HFFc6 (cell line): ENCODE measurements at regions not wholly inside any gene's neighbourhood (a gene's known extent, or its start where the extent isn't known, plus 50 kb on each side); places are given as distances from the start of the nearest gene placed in this dataset.

Source experiments
- DNase-seq: peaks from one replicate; pipeline ENCODE4 v3.0.0-alpha.2; 2018
- H3K27ac Mint-ChIP-seq: 2 replicates; pipeline ENCODE4 v1.8.0; 2020; ENCODE audit warnings: mild to moderate bottlenecking, mixed read lengths
- H3K27me3 Mint-ChIP-seq: 2 replicates; pipeline ENCODE4 v1.8.0; 2021; ENCODE audit warnings: mild to moderate bottlenecking, moderate library complexity, mixed read lengths; ENCODE audit not compliant: insufficient read depth
- H3K36me3 Mint-ChIP-seq: 2 replicates; pipeline ENCODE4 v1.8.0; 2021; ENCODE audit warnings: low read depth, mixed read lengths
- H3K4me1 Mint-ChIP-seq: 2 replicates; pipeline ENCODE4 v1.8.0; 2020; ENCODE audit warnings: low read depth, mixed read lengths
- H3K4me3 Mint-ChIP-seq: 2 replicates; pipeline ENCODE4 v1.8.0; 2020; ENCODE audit warnings: mild to moderate bottlenecking, moderate library complexity, mixed read lengths
- H3K9me3 Mint-ChIP-seq: 2 replicates; pipeline ENCODE4 v1.8.0; 2020; ENCODE audit warnings: mild to moderate bottlenecking, mixed read lengths
- CTCF ChIP-seq: fragments of 200-600 bp; sonication (generic); IDR thresholded peaks from 2 replicates; pipeline ENCODE4 v1.5.0; 2021; ENCODE audit warnings: antibody characterized with exemption, mild to moderate bottlenecking

GRCh38 chr4:141427726-141428296 lies 207.1 kb downstream of the ZNF330 start:
- DNase-seq: no peak
- Mint-ChIP-seq H3K27me3 (no peaks in the 10 kb centered on the region; the same call in 1 of the 2 replicates), H3K9me3 (no peaks in the 10 kb centered on the region), H3K4me3 (no peak overlapping the region), H3K36me3 (no peaks in the 10 kb centered on the region), H3K27ac (no peak overlapping the region), H3K4me1 (peaks cover 40% of the 10 kb centered on the region)
- no peak for TF ChIP-seq CTCF

GRCh38 chr4:141429933-141430332 lies 206.4 kb upstream of the IL15 start:
- Mint-ChIP-seq H3K4me3 (no peak overlapping the region), H3K4me1 (peaks cover 46% of the 10 kb centered on the region), H3K27me3 (no peaks in the 10 kb centered on the region; the same call in 1 of the 2 replicates), H3K36me3 (no peaks in the 10 kb centered on the region), H3K27ac (no peak overlapping the region), H3K9me3 (no peaks in the 10 kb centered on the region)
- no peak for TF ChIP-seq CTCF
- no peak for DNase-seq

- Mint-ChIP-seq H3K4me3 (no peak overlapping the region), H3K4me1 (peaks cover 48% of the 10 kb centered on the region), H3K27me3 (no peaks in the 10 kb centered on the region; the same call in 1 of the 2 replicates), H3K9me3 (no peaks in the 10 kb centered on the region), H3K36me3 (no peaks in the 10 kb centered on the region), H3K27ac (no peak overlapping the region)
- no peak for TF ChIP-seq CTCF
- DNase-seq: no peak
Observed at GRCh38 chr4:141430686-141431085, 205.7 kb upstream of the IL15 start.

- H3K4me3 Mint-ChIP-seq: no peak overlapping the region
- DNase-seq: no peak
- H3K27ac Mint-ChIP-seq: no peak overlapping the region
- H3K27me3 Mint-ChIP-seq: no peaks in the 10 kb centered on the region; the same call in 1 of the 2 replicates
- H3K36me3 Mint-ChIP-seq: no peaks in the 10 kb centered on the region
- H3K4me1 Mint-ChIP-seq: peaks cover 53% of the 10 kb centered on the region
- no peak for TF ChIP-seq CTCF
- no peaks in the 10 kb centered on the region for H3K9me3 Mint-ChIP-seq
Observed at GRCh38 chr4:141432000-141432712, 204.2 kb upstream of the IL15 start.

GRCh38 chr4:141435446-141436225 lies 200.7 kb upstream of the IL15 start:
- peak; percentile 13 for DNase-seq
- H3K27ac Mint-ChIP-seq: peak overlapping the region; percentile 27
- TF ChIP-seq CTCF: no peak
- no peaks in the 10 kb centered on the region; the same call in 1 of the 2 replicates for H3K27me3 Mint-ChIP-seq
- no peaks in the 10 kb centered on the region for H3K9me3 Mint-ChIP-seq
- peaks cover 53% of the 10 kb centered on the region for H3K4me1 Mint-ChIP-seq
- H3K36me3 Mint-ChIP-seq: no peaks in the 10 kb centered on the region
- 0 out of 2 replicates have a peak overlapping the region, but pooled peaks have one; percentile 4 for H3K4me3 Mint-ChIP-seq
